NCI-H128 (cell line): ENCODE measurements at regions not wholly inside any gene's neighbourhood (a gene's known extent, or its start where the extent isn't known, plus 50 kb on each side); places are given as distances from the start of the nearest gene placed in this dataset.
"Not testable (repeated sequence)": the region's sequence is repeated elsewhere in the genome, so short reads cannot be mapped to it uniquely, and the experiment has no call there.

Experiments used
- DNase-seq: peaks from one replicate; lab custom pipeline; 2025; ENCODE audit not compliant: unreplicated experiment; lab: John Stamatoyannopoulos, UW

- no peak for DNase-seq
Observed at GRCh38 chr10:8375137-8375536, 320.6 kb downstream of the GATA3 start.

GRCh38 chr10:8378198-8378983, 323.9 kb downstream of the GATA3 start:
- DNase-seq: no peak

GRCh38 chr10:8379906-8380832, 325.7 kb downstream of the GATA3 start:
- DNase-seq: no peak

GRCh38 chr10:8380833-8381496, 326.5 kb downstream of the GATA3 start:
- no peak for DNase-seq

GRCh38 chr10:8386781-8387180, 332.3 kb downstream of the GATA3 start:
- DNase-seq: no peak

GRCh38 chr10:8389630-8390029, 335.1 kb downstream of the GATA3 start:
- no peak for DNase-seq

- DNase-seq: no peak
Observed at GRCh38 chr10:8392216-8392615, 337.7 kb downstream of the GATA3 start.

GRCh38 chr10:8393531-8393930, 339.0 kb downstream of the GATA3 start:
- no peak for DNase-seq

GRCh38 chr10:8396675-8397074, 342.2 kb downstream of the GATA3 start:
- DNase-seq: no peak

GRCh38 chr10:8398771-8399170, 344.3 kb downstream of the GATA3 start:
- DNase-seq: no peak

GRCh38 chr10:8400151-8400550, 345.7 kb downstream of the GATA3 start:
- no peak for DNase-seq

- DNase-seq: no peak
Observed at GRCh38 chr10:8400892-8401291, 346.4 kb downstream of the GATA3 start.

GRCh38 chr10:8401531-8401930, 347.0 kb downstream of the GATA3 start:
- DNase-seq: no peak

- no peak for DNase-seq
Observed at GRCh38 chr10:8402576-8402975, 348.1 kb downstream of the GATA3 start.

GRCh38 chr10:8403711-8404371, 349.4 kb downstream of the GATA3 start:
- no peak for DNase-seq

- DNase-seq: no peak
Observed at GRCh38 chr10:8404721-8405120, 350.2 kb downstream of the GATA3 start.

GRCh38 chr10:8405596-8405995, 351.1 kb downstream of the GATA3 start:
- no peak for DNase-seq

GRCh38 chr10:8407501-8408021, 353.1 kb downstream of the GATA3 start:
- no peak for DNase-seq

- no peak for DNase-seq
Observed at GRCh38 chr10:8410506-8410905, 356.0 kb downstream of the GATA3 start.

GRCh38 chr10:8412541-8412940, 358.1 kb downstream of the GATA3 start:
- DNase-seq: no peak

GRCh38 chr10:8415029-8415428, 360.5 kb downstream of the GATA3 start:
- DNase-seq: not testable (repeated sequence)
